H1 (cell line): ENCODE measurements at regions not wholly inside any gene's neighbourhood (a gene's known extent, or its start where the extent isn't known, plus 50 kb on each side); places are given as distances from the start of the nearest gene placed in this dataset.

Source experiments
- CTCF ChIA-PET: fragments of 300-600 bp; sonication (Branson Sonifier 250); formaldehyde crosslinking; loops from one replicate; lab custom pipeline; 2021; ENCODE audit not compliant: partially characterized antibody; lab: Charles Lee
- POLR2A ChIA-PET: fragments of 300-600 bp; sonication (Branson Sonifier 250); formaldehyde crosslinking; loops from one replicate; lab custom pipeline; 2021; ENCODE audit warnings: inconsistent platforms; ENCODE audit not compliant: partially characterized antibody; lab: Charles Lee
- DNase-seq, 2 experiments: peaks; one replicate each; pipeline versions ENCODE4 v3.0.0 to v3.0.0-alpha.2; 2010 to 2022; ENCODE audit warnings: low spot score in 2 of 2, low read depth in 1 of 2, mixed read lengths in 1 of 2
- FAIRE-seq: peaks from 2 replicates; lab custom pipeline; 2011; peaks lifted over from hg19 to GRCh38; lab: Jason Lieb, UNC
- H2AFZ ChIP-seq: 2 replicates; pipeline ENCODE4 v1.8.1; 2012; ENCODE audit warnings: low read length, inconsistent platforms
- H2AK5ac ChIP-seq: 2 replicates; pipeline ENCODE4 v1.6.1; 2013; ENCODE audit warnings: low read depth, low read length
- H2BK120ac ChIP-seq: replicated peaks from 2 replicates; pipeline ENCODE3; 2013; ENCODE audit warnings: low read depth, low read length, inconsistent platforms
- H2BK12ac ChIP-seq: 2 replicates; pipeline ENCODE4 v1.6.1; 2013; ENCODE audit warnings: low read depth, low read length
- H2BK15ac ChIP-seq: 2 replicates; pipeline ENCODE4 v1.6.1; 2013; ENCODE audit warnings: low read length
- H2BK20ac ChIP-seq: 2 replicates; pipeline ENCODE4 v1.6.1; 2013; ENCODE audit warnings: low read length
- H2BK5ac ChIP-seq: 2 replicates; pipeline ENCODE4 v1.6.1; 2013; ENCODE audit warnings: low read depth, low read length
- H3K14ac ChIP-seq: 2 replicates; pipeline ENCODE4 v1.6.1; 2013; ENCODE audit warnings: inconsistent platforms; ENCODE audit not compliant: insufficient read length
- H3K18ac ChIP-seq: 2 replicates; pipeline ENCODE4 v1.6.1; 2013; ENCODE audit warnings: low read length; ENCODE audit errors: extremely low read depth
- H3K23ac ChIP-seq: 2 replicates; pipeline ENCODE4 v1.6.1; 2013; ENCODE audit warnings: inconsistent platforms; ENCODE audit not compliant: insufficient read length
- H3K23me2 ChIP-seq: 2 replicates; pipeline ENCODE4 v1.6.1; 2013; ENCODE audit warnings: low read depth, low read length
- H3K27ac ChIP-seq: 2 replicates; pipeline ENCODE4 v1.6.1; 2011; ENCODE audit warnings: low read depth, low read length, inconsistent platforms
- H3K27me3 ChIP-seq, 4 experiments: replicated peaks in 1 of 4; 1 replicate in 1 of 4; 2 replicates in 3 of 4; pipeline versions ENCODE4 v1.6.1 to v1.8.1; 2011 to 2013; ENCODE audit warnings: low read length in 3 of 4, mild to moderate bottlenecking in 3 of 4, inconsistent platforms in 2 of 4, mixed read lengths in 2 of 4, moderate library complexity in 1 of 4; ENCODE audit not compliant: control insufficient read depth in 3 of 4, insufficient read depth in 3 of 4; ENCODE audit errors: extremely low read depth in 1 of 4
- H3K36me3 ChIP-seq, 4 experiments: 2 replicates each; pipeline versions ENCODE4 v1.6.1 to v1.8.1; 2011 to 2013; ENCODE audit warnings: mild to moderate bottlenecking in 4 of 4, low read length in 3 of 4, moderate library complexity in 2 of 4, control low read depth in 1 of 4, inconsistent platforms in 1 of 4; ENCODE audit not compliant: insufficient read depth in 4 of 4, control insufficient read depth in 2 of 4
- H3K4ac ChIP-seq: replicated peaks from 2 replicates; pipeline ENCODE3; 2013; ENCODE audit warnings: low read length, low read depth, mixed read lengths, inconsistent platforms; ENCODE audit not compliant: insufficient read length
- H3K4me1 ChIP-seq, 4 experiments: replicated peaks in 1 of 4; 1 replicate in 1 of 4; 2 replicates in 3 of 4; pipeline versions ENCODE4 v1.6.1 to v1.8.1; 2011 to 2013; ENCODE audit warnings: low read length in 3 of 4, inconsistent platforms in 2 of 4, mixed read lengths in 1 of 4; ENCODE audit not compliant: insufficient read depth in 4 of 4, control insufficient read depth in 3 of 4
- H3K4me2 ChIP-seq, 2 experiments: 2 replicates each; pipeline versions ENCODE4 v1.6.1 to v1.8.1; 2011 to 2013; ENCODE audit warnings: low read depth in 2 of 2, low read length in 2 of 2, control low read depth in 1 of 2, inconsistent platforms in 1 of 2, mild to moderate bottlenecking in 1 of 2; ENCODE audit not compliant: insufficient read depth in 1 of 2
- H3K4me3 ChIP-seq, 4 experiments: fragments of 200-600, 300-600 bp in 1 of 4; sonication (generic), shearing (Covaris generic), sonication (Bioruptor Twin) in 1 of 4; 2 replicates each; pipeline versions ENCODE4 v1.5.1 to v1.8.1; 2011 to 2016; ENCODE audit warnings: low read length in 4 of 4, low read depth in 3 of 4, control low read depth in 2 of 4, inconsistent platforms in 2 of 4, mild to moderate bottlenecking in 2 of 4, mixed read lengths in 1 of 4, moderate library complexity in 1 of 4; ENCODE audit not compliant: insufficient read depth in 2 of 4; ENCODE audit errors: extremely low read depth in 1 of 4
- H3K56ac ChIP-seq: replicated peaks from 2 replicates; pipeline ENCODE3; 2013; ENCODE audit warnings: low read depth, mild to moderate bottlenecking, mixed read lengths, low read length, inconsistent platforms; ENCODE audit not compliant: insufficient read length
- H3K79me1 ChIP-seq: 2 replicates; pipeline ENCODE4 v1.6.1; 2013; ENCODE audit warnings: low read depth, low read length, control low read depth
- H3K79me2 ChIP-seq, 2 experiments: 2 replicates each; pipeline versions ENCODE4 v1.6.1 to v1.8.1; 2012 to 2013; ENCODE audit warnings: low read length in 2 of 2, mild to moderate bottlenecking in 2 of 2, inconsistent platforms in 1 of 2; ENCODE audit not compliant: insufficient read depth in 2 of 2, control insufficient read depth in 1 of 2
- H3K9ac ChIP-seq, 4 experiments: replicated peaks in 1 of 4; 1 replicate in 1 of 4; 2 replicates in 3 of 4; pipeline versions ENCODE4 v1.6.1 to v1.8.1; 2011 to 2013; ENCODE audit warnings: low read depth in 3 of 4, low read length in 3 of 4, control low read depth in 2 of 4, mild to moderate bottlenecking in 2 of 4, moderate library complexity in 2 of 4, inconsistent platforms in 1 of 4; ENCODE audit errors: extremely low read depth in 1 of 4
- H3K9me3 ChIP-seq, 2 experiments: 2 replicates each; pipeline versions ENCODE4 v1.6.1 to v1.8.1; 2012 to 2013; ENCODE audit warnings: mild to moderate bottlenecking in 2 of 2, moderate library complexity in 2 of 2, control low read depth in 1 of 2, inconsistent platforms in 1 of 2, low read depth in 1 of 2, low read length in 1 of 2, mixed read lengths in 1 of 2; ENCODE audit not compliant: insufficient read depth in 2 of 2
- H4K20me1 ChIP-seq, 2 experiments: replicated peaks in 1 of 2; 2 replicates each; pipeline versions ENCODE3 to v1.8.1; 2011 to 2013; ENCODE audit warnings: inconsistent platforms in 2 of 2, low read length in 2 of 2, mild to moderate bottlenecking in 1 of 2; ENCODE audit not compliant: insufficient read depth in 2 of 2, control insufficient read depth in 1 of 2
- H4K5ac ChIP-seq: 2 replicates; pipeline ENCODE4 v1.6.1; 2013; ENCODE audit warnings: low read length, low read depth, mixed read lengths, inconsistent platforms; ENCODE audit not compliant: insufficient read length
- H4K8ac ChIP-seq: 2 replicates; pipeline ENCODE4 v1.8.0; 2013; ENCODE audit warnings: mild to moderate bottlenecking, moderate library complexity, low read length, inconsistent platforms; ENCODE audit not compliant: insufficient read depth; ENCODE audit errors: extremely low read depth
- H4K91ac ChIP-seq: replicated peaks from 2 replicates; pipeline ENCODE3; 2013; ENCODE audit warnings: low read length, mixed read lengths, inconsistent platforms; ENCODE audit not compliant: insufficient read length
- BRCA1 ChIP-seq: IDR thresholded peaks from 2 replicates; pipeline ENCODE4 v1.6.1; 2012; ENCODE audit warnings: low read depth, low read length, improper control_type of control experiment
- CHD1 ChIP-seq: IDR thresholded peaks from 2 replicates; pipeline ENCODE4 v1.6.1; 2012; ENCODE audit warnings: low read depth, low read length, improper control_type of control experiment
- CHD2 ChIP-seq: IDR thresholded peaks from 2 replicates; pipeline ENCODE4 v1.6.1; 2012; ENCODE audit warnings: low read length, improper control_type of control experiment
- EGR1 ChIP-seq: IDR thresholded peaks from 2 replicates; pipeline ENCODE4 v1.6.1; 2011; ENCODE audit warnings: low read depth, low read length, borderline replicate concordance
- EZH2 ChIP-seq: fragments of 200-600 bp; sonication (generic); IDR thresholded peaks from 2 replicates; pipeline ENCODE4 v1.7.1; 2012; ENCODE audit warnings: low read depth, mild to moderate bottlenecking, moderate library complexity, low read length, inconsistent platforms; ENCODE audit not compliant: severe bottlenecking
- GTF2F1 ChIP-seq: IDR thresholded peaks from 2 replicates; pipeline ENCODE4 v1.6.1; 2012; ENCODE audit warnings: low read depth, low read length, improper control_type of control experiment, borderline replicate concordance
- KDM4A ChIP-seq: IDR thresholded peaks from one replicate; pipeline ENCODE4 v1.7.1; 2012; ENCODE audit warnings: low read depth, mild to moderate bottlenecking, moderate library complexity, low read length, inconsistent platforms; ENCODE audit not compliant: severe bottlenecking
- PHF8 ChIP-seq: fragments of 200-600 bp; sonication (generic); conservative IDR thresholded peaks from 2 replicates; pipeline ENCODE4 v1.7.1; 2012; ENCODE audit warnings: low read depth, mild to moderate bottlenecking, inconsistent platforms, low read length, moderate library complexity
- POU5F1 ChIP-seq: IDR thresholded peaks from 2 replicates; pipeline ENCODE4 v1.6.1; 2011; ENCODE audit warnings: low read depth, mild to moderate bottlenecking, low read length, moderate library complexity
- SIN3A ChIP-seq, 2 experiments: IDR thresholded peaks in 1 of 2; conservative IDR thresholded peaks in 1 of 2; 2 replicates each; pipeline ENCODE4 v1.6.1; 2011 to 2012; ENCODE audit warnings: low read length in 2 of 2, improper control_type of control experiment in 1 of 2, low read depth in 1 of 2, mild to moderate bottlenecking in 1 of 2
- SRF ChIP-seq: IDR thresholded peaks from 2 replicates; pipeline ENCODE4 v1.6.1; 2011; ENCODE audit warnings: mild to moderate bottlenecking, low read depth, low read length, moderate library complexity
- TCF12 ChIP-seq: IDR thresholded peaks from 2 replicates; pipeline ENCODE4 v1.6.1; 2011; ENCODE audit warnings: low read depth, mild to moderate bottlenecking, low read length
- WGBS, 2 experiments: shearing (Covaris generic) in 1 of 2; methylation state at CpG; one replicate each; pipeline versions ENCODE4 v1.1.6 to v1.1.7; 2013 to 2015; ENCODE audit warnings: low lambda C conversion rate in 2 of 2, mixed read lengths in 2 of 2, inconsistent platforms in 1 of 2, low coverage in 1 of 2, missing lambda C conversion rate in 1 of 2; ENCODE audit not compliant: insufficient replicate concordance in 2 of 2, insufficient coverage in 1 of 2, insufficient read length in 1 of 2; ENCODE audit errors: extremely low coverage in 1 of 2, missing lambda C conversion rate in 1 of 2; 5-methylcytosine and 5-hydroxymethylcytosine counted together
- TF ChIP-seq, protein P1 (sequence below): IDR thresholded peaks from 2 replicates; pipeline ENCODE4 v1.6.1; 2012; ENCODE audit warnings: inconsistent platforms

GRCh38 chr3:43224405-43225073, 61.8 kb upstream of the SNRK start:
- CTCF ChIA-PET, result interaction anchor here (1.0 to 1.1 kb wide), 3 partner anchors 10 to 61 kb away, joined by 3 to 4 read pairs (median 4); no protein-coding TSS in a partner anchor

More at GRCh38 chr3:43224405-43225073, 61.8 kb upstream of the SNRK start:
- Histone ChIP-seq H3K23ac (no peak overlapping the region), H4K20me1 (no peaks in the 10 kb centered on the region), H3K9me3 (peaks cover 3 to 7% of the 10 kb centered on the region in 2 experiments; a peak in 2 of 4 replicates), H3K4ac (no peak overlapping the region), H4K5ac (no peak overlapping the region), H3K56ac (no peak overlapping the region), H3K27ac (no peak overlapping the region), H4K8ac (no peak overlapping the region), H2BK15ac (no peak overlapping the region), H3K4me3 (no peak overlapping the region), H3K14ac (no peak overlapping the region), H3K36me3 (no peaks in the 10 kb centered on the region), H3K4me2 (no peak overlapping the region), H3K4me1 (no peaks in the 10 kb centered on the region), H3K79me2 (no peaks in the 10 kb centered on the region), H3K27me3 (no peaks in the 10 kb centered on the region), H2AFZ (no peak overlapping the region), H2BK5ac (no peak overlapping the region), H3K23me2 (no peaks in the 10 kb centered on the region), H2BK120ac (no peak overlapping the region), H4K91ac (no peak overlapping the region), H2BK12ac (no peak overlapping the region), H2BK20ac (no peak overlapping the region), H3K9ac (no peak overlapping the region), H2AK5ac (no peak overlapping the region), H3K79me1 (no peaks in the 10 kb centered on the region), H3K18ac (no peak overlapping the region)
- TF ChIP-seq EGR1 (no peak), EZH2 (no peak), SRF (no peak), GTF2F1 (no peak), TCF12 (no peak), CHD1 (no peak), KDM4A (no peak), CHD2 (no peak), PHF8 (no peak), SIN3A (conservative IDR thresholded peaks at IDR 0.05 in 1 of 2, IDR thresholded peaks at IDR 0.05 in 1 of 2; ENCODE audit: low read depth in 1 of 2, low read length in 2 of 2) (no peak), BRCA1 (no peak), POU5F1 (no peak)
- TF ChIP-seq, protein P1, sequence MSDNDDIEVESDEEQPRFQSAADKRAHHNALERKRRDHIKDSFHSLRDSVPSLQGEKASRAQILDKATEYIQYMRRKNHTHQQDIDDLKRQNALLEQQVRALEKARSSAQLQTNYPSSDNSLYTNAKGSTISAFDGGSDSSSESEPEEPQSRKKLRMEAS, result no peak
- DNase-seq (no peak), FAIRE-seq (no peak)
- POLR2A ChIA-PET, result interaction anchor here (0.7 kb wide), 1 partner anchor 12 kb away, joined by 4 read pairs; no protein-coding TSS in a partner anchor
- WGBS, 2 experiments, result 84% methylated on average over 3 of the region's 3 CpGs; no CpG with 5 or more reads in 1 of the 2 experiments
